ENCODE measurements at regions not wholly inside any gene's neighbourhood (a gene's known extent, or its start where the extent isn't known, plus 50 kb on each side); places are given as distances from the start of the nearest gene placed in this dataset.
A peak's percentile ranks its signal among the peaks of the same experiment; 100 is the strongest.

DNA sequence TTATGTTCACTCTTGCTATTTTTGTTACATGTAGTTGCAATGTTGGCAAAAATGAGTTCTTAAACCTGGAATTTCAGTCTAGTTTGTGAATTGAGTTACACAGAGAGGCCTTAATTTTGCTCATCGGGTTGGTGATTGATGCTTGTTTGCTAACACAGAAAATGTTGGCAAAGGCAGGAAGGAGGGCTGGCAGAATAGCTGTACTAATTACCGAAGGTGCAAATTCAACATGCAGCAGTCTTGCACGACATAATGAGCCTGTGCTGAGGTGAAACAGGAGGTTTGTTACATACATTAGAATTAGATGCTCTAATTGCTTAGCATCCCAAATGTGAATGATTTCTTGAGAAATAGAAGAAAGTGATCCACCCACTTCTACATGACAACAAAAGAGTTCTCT is 475.0 kb upstream of the TOM1L1 start:
- WGBS, 2 donors = 78 to 80% methylated on average over 3 of the region's 3 CpGs
- TF ChIP-seq, protein P1, sequence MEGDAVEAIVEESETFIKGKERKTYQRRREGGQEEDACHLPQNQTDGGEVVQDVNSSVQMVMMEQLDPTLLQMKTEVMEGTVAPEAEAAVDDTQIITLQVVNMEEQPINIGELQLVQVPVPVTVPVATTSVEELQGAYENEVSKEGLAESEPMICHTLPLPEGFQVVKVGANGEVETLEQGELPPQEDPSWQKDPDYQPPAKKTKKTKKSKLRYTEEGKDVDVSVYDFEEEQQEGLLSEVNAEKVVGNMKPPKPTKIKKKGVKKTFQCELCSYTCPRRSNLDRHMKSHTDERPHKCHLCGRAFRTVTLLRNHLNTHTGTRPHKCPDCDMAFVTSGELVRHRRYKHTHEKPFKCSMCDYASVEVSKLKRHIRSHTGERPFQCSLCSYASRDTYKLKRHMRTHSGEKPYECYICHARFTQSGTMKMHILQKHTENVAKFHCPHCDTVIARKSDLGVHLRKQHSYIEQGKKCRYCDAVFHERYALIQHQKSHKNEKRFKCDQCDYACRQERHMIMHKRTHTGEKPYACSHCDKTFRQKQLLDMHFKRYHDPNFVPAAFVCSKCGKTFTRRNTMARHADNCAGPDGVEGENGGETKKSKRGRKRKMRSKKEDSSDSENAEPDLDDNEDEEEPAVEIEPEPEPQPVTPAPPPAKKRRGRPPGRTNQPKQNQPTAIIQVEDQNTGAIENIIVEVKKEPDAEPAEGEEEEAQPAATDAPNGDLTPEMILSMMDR (IDR thresholded peaks at IDR 0.05) = no peak
- intact Hi-C loops (cut with DNase I) = no loop called here

DNA sequence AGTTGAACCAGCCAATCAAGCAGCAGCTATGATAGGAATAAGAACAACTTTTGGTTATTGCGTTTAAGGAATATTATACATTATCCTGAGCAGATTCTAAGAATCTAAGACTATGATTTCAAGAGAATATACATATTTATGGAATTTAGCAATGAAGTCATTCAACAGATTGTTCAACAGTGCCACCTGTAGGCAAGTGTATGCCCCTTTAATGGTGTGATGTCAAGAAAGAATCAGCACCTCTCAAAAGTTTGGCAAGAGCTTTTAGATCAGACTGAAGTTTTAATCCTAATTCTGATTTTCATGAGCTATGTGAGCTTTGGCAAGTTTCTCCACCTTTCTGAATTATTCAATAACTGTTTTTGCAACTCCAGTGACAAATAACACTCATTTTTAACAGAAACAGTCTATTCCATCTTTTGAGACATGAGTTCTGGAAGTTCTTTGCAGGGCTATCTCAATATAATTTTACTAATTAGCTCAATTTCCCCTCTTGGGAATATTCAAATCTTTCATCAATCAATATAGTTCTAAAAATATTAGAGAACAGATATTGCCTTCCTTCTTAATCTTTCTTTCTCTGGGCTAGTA is 474.3 kb upstream of the TOM1L1 start:
- ATAC-seq = no peak
- H3K27me3 ChIP-seq = no peaks in the 10 kb centered on the region
- peaks cover 0 to 22% (median 0%) of the 10 kb centered on the region in 11 donors for H3K9me3 ChIP-seq
- no peak for DNase-seq
- no peaks in the 10 kb centered on the region for H3K36me3 ChIP-seq
- no peak overlapping the region for H3K4me3 ChIP-seq
- TF ChIP-seq, protein P1 (IDR thresholded peaks at IDR 0.05) = peak in 1 of 9 donors; percentile 18
- H3K27ac ChIP-seq = no peak overlapping the region
- intact Hi-C loops (cut with DNase I) = no loop called here
- WGBS, 2 donors = 40 to 49% methylated on average over 1 of the region's 1 CpG
- H3K4me1 ChIP-seq = no peaks in the 10 kb centered on the region

More for the DNA sequence above, 475.0 kb upstream of the TOM1L1 start:
- H3K36me3 ChIP-seq = no peaks in the 10 kb centered on the region
- no peak overlapping the region for H3K27ac ChIP-seq
- no peaks in the 10 kb centered on the region for H3K27me3 ChIP-seq
- H3K4me3 ChIP-seq = no peak overlapping the region
- ATAC-seq (no peak), DNase-seq (no peak)
- H3K4me1 ChIP-seq = no peaks in the 10 kb centered on the region
- peaks cover 0 to 22% (median 0%) of the 10 kb centered on the region in 11 donors for H3K9me3 ChIP-seq

DNA sequence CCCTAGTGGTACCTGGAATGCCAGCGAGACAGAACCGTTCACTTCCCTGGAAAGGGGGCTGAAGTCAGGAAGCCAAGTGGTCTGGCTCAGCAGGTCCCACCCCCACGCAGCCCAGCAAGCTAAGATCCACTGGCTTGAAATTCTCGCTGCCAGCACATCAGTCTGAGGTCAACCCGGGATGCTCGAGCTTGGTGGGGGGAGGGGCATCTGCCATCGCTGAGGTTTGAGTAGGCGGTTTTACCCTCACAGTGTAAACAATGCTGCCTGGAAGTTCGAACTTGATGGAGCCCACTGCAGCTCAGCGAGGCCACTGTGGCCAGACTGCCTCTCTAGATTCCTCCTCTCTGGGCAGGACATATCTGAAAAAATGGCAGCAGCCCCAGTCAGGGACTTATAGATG is 464.7 kb upstream of the TOM1L1 start:
- no peaks in the 10 kb centered on the region for H3K4me1 ChIP-seq

DNA sequence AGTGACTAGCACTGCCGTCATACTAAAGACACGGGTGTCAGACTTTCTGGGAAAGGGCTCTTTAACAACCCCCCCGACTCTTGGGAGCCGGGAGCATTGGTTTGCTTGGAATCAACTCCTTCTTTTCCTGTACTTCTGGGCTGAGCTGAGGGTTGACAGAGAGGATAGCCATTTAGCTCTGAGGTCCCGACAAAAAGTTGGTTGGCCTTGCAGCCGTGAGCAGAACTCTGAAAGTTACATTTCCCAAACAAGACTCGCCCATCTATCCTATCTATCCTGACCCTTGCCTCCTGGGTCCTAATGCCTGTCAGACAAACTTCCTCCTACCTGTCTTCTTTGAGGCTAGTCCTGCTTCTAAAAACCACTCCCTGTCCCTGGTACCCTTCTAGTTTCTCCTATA is 460.8 kb upstream of the TOM1L1 start:
- Histone ChIP-seq H3K4me3 (no peak overlapping the region), H3K27me3 (no peaks in the 10 kb centered on the region), H3K27ac (no peak overlapping the region), H3K4me1 (no peaks in the 10 kb centered on the region), H3K36me3 (no peaks in the 10 kb centered on the region), H3K9me3 (peaks cover 0 to 9% (median 0%) of the 10 kb centered on the region in 11 donors)
- TF ChIP-seq, protein P1 (IDR thresholded peaks at IDR 0.05) = no peak
- ATAC-seq = no peak
- WGBS, 2 donors = 50 to 59% methylated on average over 7 of the region's 7 CpGs
- no peak for DNase-seq
- intact Hi-C loops (cut with DNase I) = loop anchor here in 1 of 10 donors (5.0 kb wide), 1 partner anchor 52 kb away; no protein-coding TSS in a partner anchor

More for the DNA sequence above, 464.7 kb upstream of the TOM1L1 start:
- H3K36me3 ChIP-seq = no peaks in the 10 kb centered on the region
- intact Hi-C loops (cut with DNase I) = no loop called here
- WGBS, 2 donors = 67 to 70% methylated on average over 10 of the region's 10 CpGs
- H3K27ac ChIP-seq = no peak overlapping the region
- no peak overlapping the region for H3K4me3 ChIP-seq
- no peaks in the 10 kb centered on the region for H3K27me3 ChIP-seq
- no peak for ATAC-seq
- DNase-seq = no peak
- TF ChIP-seq, protein P1 (IDR thresholded peaks at IDR 0.05) = no peak
- H3K9me3 ChIP-seq = peaks cover 0 to 9% (median 0%) of the 10 kb centered on the region in 11 donors

All from heart right ventricle (tissue), 16 donors.